GM12874 (cell line): ENCODE measurements at regions not wholly inside any gene's neighbourhood (a gene's known extent, or its start where the extent isn't known, plus 50 kb on each side); places are given as distances from the start of the nearest gene placed in this dataset.

Experiments
- CTCF ChIP-seq: IDR thresholded peaks from 2 replicates; pipeline ENCODE4 v1.5.1; 2011; ENCODE audit warnings: low read depth, mild to moderate bottlenecking, control low read depth, low read length, moderate library complexity; ENCODE audit not compliant: insufficient read depth

- TF ChIP-seq CTCF = no peak
Observed at GRCh38 chr4:140277576-140277975, 95.9 kb upstream of the SCOC start.

DNA sequence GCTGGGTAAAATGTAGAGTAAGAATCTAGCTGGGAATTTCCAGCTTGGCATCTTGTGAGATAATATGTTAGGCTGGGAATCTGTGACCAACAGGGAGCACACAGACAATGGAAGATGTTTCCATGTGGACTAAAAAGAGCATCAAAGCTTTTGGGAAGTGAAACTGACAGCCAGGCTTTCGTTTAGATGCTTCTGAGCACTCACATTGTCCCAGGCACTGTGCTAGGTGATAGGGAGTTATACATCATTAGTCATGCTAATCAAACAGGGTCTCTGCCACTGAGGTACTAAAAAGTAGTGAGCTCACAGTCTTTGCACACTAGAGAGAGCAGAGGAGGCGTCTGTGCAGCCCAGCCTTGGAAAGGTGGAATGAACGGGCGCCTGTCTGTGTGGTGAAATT, 101.9 kb upstream of the SCOC start:
- TF ChIP-seq CTCF = no peak

DNA sequence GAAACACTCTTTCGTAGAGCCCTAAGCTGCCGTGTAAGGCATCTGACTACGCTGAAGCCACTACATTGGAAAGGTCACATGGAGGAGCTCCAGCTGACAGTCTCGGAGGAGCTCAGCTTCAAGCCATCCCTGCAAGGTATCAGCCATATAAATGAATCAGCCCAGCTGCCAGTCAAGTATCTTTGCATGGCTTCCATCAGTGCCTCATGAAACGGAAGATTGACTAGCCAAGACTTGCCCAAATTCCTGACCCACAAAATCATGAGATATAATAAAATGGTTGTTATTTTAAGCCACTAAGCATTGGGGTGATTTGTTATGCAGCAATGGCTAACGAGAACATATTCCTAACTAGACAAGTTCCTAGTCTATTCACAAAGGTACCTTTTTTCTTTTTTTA, 104.1 kb upstream of the SCOC start:
- TF ChIP-seq CTCF = no peak

GRCh38 chr4:140268186-140268841, 105.1 kb upstream of the SCOC start:
- TF ChIP-seq CTCF = no peak

DNA sequence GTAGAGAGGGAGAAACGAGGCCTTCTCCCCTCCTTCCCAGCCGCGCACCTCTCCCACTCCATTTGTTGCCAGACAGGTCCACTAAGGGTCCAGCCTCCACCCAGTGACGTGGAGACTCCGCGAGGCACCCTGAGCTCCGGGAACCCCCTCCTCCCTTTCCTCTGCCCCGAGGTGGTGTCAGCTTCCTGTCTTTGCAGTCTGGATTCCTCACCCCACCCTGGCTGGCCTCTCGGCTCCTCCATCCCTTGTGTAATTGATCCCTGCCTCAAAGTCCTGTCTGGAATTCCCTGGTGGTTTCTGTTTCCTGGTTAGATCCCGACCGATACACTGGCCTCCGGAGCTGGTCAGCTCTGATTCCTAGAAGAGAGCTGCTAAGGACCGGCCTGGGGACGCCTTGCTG, 105.9 kb upstream of the SCOC start:
- TF ChIP-seq CTCF = no peak

- no peak for TF ChIP-seq CTCF
Observed at GRCh38 chr4:140266958-140267568, 106.4 kb upstream of the SCOC start.

- TF ChIP-seq CTCF = no peak
Observed at GRCh38 chr4:140260227-140260626, 106.2 kb upstream of the MAML3 start.

- TF ChIP-seq CTCF = no peak
Observed at GRCh38 chr4:140258476-140258875, 104.5 kb upstream of the MAML3 start.
